SK-N-SH (cell line): ENCODE measurements at regions not wholly inside any gene's neighbourhood (a gene's known extent, or its start where the extent isn't known, plus 50 kb on each side); places are given as distances from the start of the nearest gene placed in this dataset.

Experiments used
- CTCF ChIA-PET: fragments of 300-600, 350-600 bp; formaldehyde crosslinking; extraction: SDS; loops from one replicate; lab custom pipeline; 2021; lab: Yijun Ruan, JAX
- POLR2A ChIA-PET: fragments of 350-600 bp; sonication (Branson Sonifier 250); formaldehyde crosslinking; extraction: SDS; loops from one replicate; lab custom pipeline; 2020; ENCODE audit warnings: antibody characterized with exemption, inconsistent platforms; lab: Yijun Ruan, JAX
- DNase-seq: peaks from one replicate; pipeline ENCODE4 v3.0.0; 2012
- H2AFZ ChIP-seq: fragments of 200-600 bp; sonication (generic); 2 replicates; pipeline ENCODE4 v1.8.1; 2016; ENCODE audit warnings: antibody characterized with exemption, mild to moderate bottlenecking, low read depth
- H3F3A ChIP-seq: fragments of 200-600 bp; sonication (generic); replicated peaks from 2 replicates; pipeline ENCODE3; 2016; ENCODE audit warnings: antibody characterized with exemption, mild to moderate bottlenecking; ENCODE audit not compliant: insufficient read depth
- H3K27ac ChIP-seq, 2 experiments: fragments of 200-500 bp in 1 of 2; fragments of 200-600 bp in 1 of 2; sonication (Bioruptor generic) in 1 of 2; sonication (generic), shearing (Covaris generic) in 1 of 2; 2 replicates each; pipeline versions ENCODE4 v1.5.1 to v1.6.1; 2014 to 2016; ENCODE audit warnings: low read depth in 2 of 2, inconsistent platforms in 1 of 2, low read length in 1 of 2, mild to moderate bottlenecking in 1 of 2, mixed read lengths in 1 of 2
- H3K27me3 ChIP-seq: fragments of 200-600 bp; sonication (generic), shearing (Covaris generic); 2 replicates; pipeline ENCODE4 v1.6.1; 2016; ENCODE audit warnings: mixed run types; ENCODE audit not compliant: insufficient read depth
- H3K36me3 ChIP-seq, 2 experiments: fragments of 200-500 bp in 1 of 2; fragments of 200-600 bp in 1 of 2; sonication (Bioruptor generic) in 1 of 2; sonication (generic) in 1 of 2; replicated peaks in 1 of 2; 2 replicates each; pipeline versions ENCODE3 to v1.5.1; 2014 to 2016; ENCODE audit warnings: low read length in 1 of 2, mild to moderate bottlenecking in 1 of 2; ENCODE audit not compliant: insufficient read depth in 2 of 2, control insufficient read depth in 1 of 2
- H3K4me1 ChIP-seq, 2 experiments: fragments of 200-500 bp in 1 of 2; fragments of 200-600 bp in 1 of 2; sonication (Bioruptor generic) in 1 of 2; sonication (generic), shearing (Covaris generic) in 1 of 2; 2 replicates each; pipeline versions ENCODE4 v1.5.1 to v1.6.1; 2014 to 2016; ENCODE audit warnings: low read depth in 1 of 2, low read length in 1 of 2, mixed run types in 1 of 2; ENCODE audit not compliant: insufficient read depth in 2 of 2, control insufficient read depth in 1 of 2
- H3K4me2 ChIP-seq: fragments of 200-600 bp; sonication (generic), shearing (Covaris generic); 2 replicates; pipeline ENCODE4 v1.6.1; 2017; ENCODE audit warnings: mixed run types
- H3K4me3 ChIP-seq, 2 experiments: fragments of 200-500 bp in 1 of 2; fragments of 200-600 bp in 1 of 2; sonication (Bioruptor generic) in 1 of 2; sonication (generic), shearing (Covaris generic) in 1 of 2; 2 replicates each; pipeline versions ENCODE4 v1.5.1 to v1.8.1; 2014 to 2016; ENCODE audit warnings: low read depth in 2 of 2, inconsistent platforms in 1 of 2, low read length in 1 of 2, mild to moderate bottlenecking in 1 of 2, mixed read lengths in 1 of 2, moderate library complexity in 1 of 2
- H3K79me2 ChIP-seq: fragments of 200-600 bp; sonication (generic); 2 replicates; pipeline ENCODE4 v1.8.1; 2017; ENCODE audit warnings: mild to moderate bottlenecking; ENCODE audit not compliant: insufficient read depth
- H3K9ac ChIP-seq: fragments of 200-600 bp; sonication (generic); 2 replicates; pipeline ENCODE4 v1.6.1; 2017; ENCODE audit warnings: mixed run types
- H3K9me2 ChIP-seq: fragments of 200-600 bp; sonication (generic); 2 replicates; pipeline ENCODE4 v1.6.1; 2017; ENCODE audit warnings: mixed run types
- H3K9me3 ChIP-seq: fragments of 200-600 bp; sonication (generic); 2 replicates; pipeline ENCODE4 v1.6.1; 2017; ENCODE audit warnings: mixed run types, mild to moderate bottlenecking, moderate library complexity
- H4K20me1 ChIP-seq: fragments of 200-600 bp; sonication (generic); 2 replicates; pipeline ENCODE4 v1.6.1; 2017; ENCODE audit warnings: mild to moderate bottlenecking, mixed run types; ENCODE audit not compliant: insufficient read depth
- CTCF ChIP-seq: fragments of 200-600 bp; sonication (generic); IDR thresholded peaks from 2 replicates; pipeline ENCODE4 v1.6.1; 2017; ENCODE audit warnings: antibody characterized with exemption, mild to moderate bottlenecking, moderate library complexity
- ELF1 ChIP-seq: IDR thresholded peaks from 2 replicates; pipeline ENCODE4 v1.4.0; 2012
- EZH2phosphoT487 ChIP-seq: fragments of 200-600 bp; sonication (generic); IDR thresholded peaks from 2 replicates; pipeline ENCODE4 v1.6.1; 2017; ENCODE audit warnings: low read depth, mixed run types, mild to moderate bottlenecking, antibody characterized with exemption, moderate library complexity, borderline replicate concordance
- FOSL2 ChIP-seq: IDR thresholded peaks from 2 replicates; pipeline ENCODE4 v1.4.0; 2012; ENCODE audit warnings: low read depth, mild to moderate bottlenecking, moderate library complexity, borderline replicate concordance
- JUND ChIP-seq: IDR thresholded peaks from 2 replicates; pipeline ENCODE4 v1.4.0; 2012
- MEF2A ChIP-seq: IDR thresholded peaks from 2 replicates; pipeline ENCODE4 v1.4.0; 2012; ENCODE audit warnings: low read depth, borderline replicate concordance
- PBX3 ChIP-seq: IDR thresholded peaks from 2 replicates; pipeline ENCODE4; 2012
- RAD21 ChIP-seq: IDR thresholded peaks from 2 replicates; pipeline ENCODE4 v1.6.1; 2012; ENCODE audit warnings: mild to moderate bottlenecking, low read length
- RCOR1 ChIP-seq: fragments of 150-350 bp; IDR thresholded peaks from 2 replicates; pipeline ENCODE4 v1.6.1; 2017; ENCODE audit warnings: antibody characterized with exemption, low read length
- RFX5 ChIP-seq: IDR thresholded peaks from 2 replicates; pipeline ENCODE4 v1.6.1; 2012; ENCODE audit warnings: mild to moderate bottlenecking, improper control_type of control experiment, low read length
- RXRA ChIP-seq: IDR thresholded peaks from 2 replicates; pipeline ENCODE4 v1.4.0; 2012; ENCODE audit warnings: low read depth, mild to moderate bottlenecking, borderline replicate concordance
- SIN3A ChIP-seq: IDR thresholded peaks from 2 replicates; pipeline ENCODE4 v1.6.1; 2012; ENCODE audit warnings: low read depth, mild to moderate bottlenecking, low read length, moderate library complexity, borderline replicate concordance
- SMC3 ChIP-seq: IDR thresholded peaks from 2 replicates; pipeline ENCODE4 v1.6.1; 2012; ENCODE audit warnings: low read depth, low read length, improper control_type of control experiment
- TAF1 ChIP-seq: IDR thresholded peaks from 2 replicates; pipeline ENCODE4 v1.6.1; 2012; ENCODE audit warnings: low read depth, mild to moderate bottlenecking, low read length, moderate library complexity, borderline replicate concordance
- TEAD4 ChIP-seq: IDR thresholded peaks from 2 replicates; pipeline ENCODE4 v1.4.0; 2012; ENCODE audit warnings: mild to moderate bottlenecking, borderline replicate concordance; ENCODE audit not compliant: insufficient read depth
- WGBS: methylation state at CpG from one replicate; pipeline ENCODE4 v1.1.6; 2017; ENCODE audit warnings: low lambda C conversion rate; 5-methylcytosine and 5-hydroxymethylcytosine counted together
- TF ChIP-seq, protein P1 (sequence below): fragments of 150-350 bp; IDR thresholded peaks from 2 replicates; pipeline ENCODE4 v1.6.1; 2017; ENCODE audit warnings: antibody characterized with exemption, low read length, low read depth, borderline replicate concordance

GRCh38 chr5:44869928-44870327, 61.2 kb downstream of the MRPS30 start:
- 8% methylated on average over 2 of the region's 2 CpGs for WGBS
- no peaks in the 10 kb centered on the region; a peak in 1 of 4 replicates for H3K4me1 ChIP-seq
- no peak for DNase-seq
- no peaks in the 10 kb centered on the region for H4K20me1 ChIP-seq
- no peaks in the 10 kb centered on the region for H3K9me2 ChIP-seq
- no peaks in the 10 kb centered on the region for H3F3A ChIP-seq
- ChIA-PET CTCF (no interaction called here), POLR2A (no interaction called here)
- no peaks in the 10 kb centered on the region for H3K27me3 ChIP-seq
- no peak overlapping the region for H3K4me3 ChIP-seq
- H3K9me3 ChIP-seq, result no peaks in the 10 kb centered on the region
- TF ChIP-seq SMC3, result no peak
- TF ChIP-seq RAD21, result no peak
- no peak for TF ChIP-seq EZH2phosphoT487
- TF ChIP-seq ELF1, result no peak
- no peak for TF ChIP-seq PBX3
- TF ChIP-seq, protein P1, sequence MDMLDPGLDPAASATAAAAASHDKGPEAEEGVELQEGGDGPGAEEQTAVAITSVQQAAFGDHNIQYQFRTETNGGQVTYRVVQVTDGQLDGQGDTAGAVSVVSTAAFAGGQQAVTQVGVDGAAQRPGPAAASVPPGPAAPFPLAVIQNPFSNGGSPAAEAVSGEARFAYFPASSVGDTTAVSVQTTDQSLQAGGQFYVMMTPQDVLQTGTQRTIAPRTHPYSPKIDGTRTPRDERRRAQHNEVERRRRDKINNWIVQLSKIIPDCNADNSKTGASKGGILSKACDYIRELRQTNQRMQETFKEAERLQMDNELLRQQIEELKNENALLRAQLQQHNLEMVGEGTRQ, result no peak
- TF ChIP-seq FOSL2, result no peak
- no peak for TF ChIP-seq JUND
- no peak for TF ChIP-seq RCOR1
- no peak for TF ChIP-seq TAF1
- TF ChIP-seq MEF2A, result no peak
- no peak for TF ChIP-seq RFX5
- no peak for TF ChIP-seq RXRA
- TF ChIP-seq SIN3A, result no peak
- no peak for TF ChIP-seq CTCF
- TF ChIP-seq TEAD4, result no peak
- TF ChIP-seq, all 33 proteins: peak for 0
- H3K27ac ChIP-seq, result no peak overlapping the region
- H3K4me2 ChIP-seq, result no peak overlapping the region
- no peak overlapping the region for H2AFZ ChIP-seq
- H3K36me3 ChIP-seq, result no peaks in the 10 kb centered on the region
- no peak overlapping the region for H3K9ac ChIP-seq
- no peaks in the 10 kb centered on the region for H3K79me2 ChIP-seq

- H3K27me3 ChIP-seq, result no peaks in the 10 kb centered on the region
- H3K27ac ChIP-seq, result no peak overlapping the region
- H3K9me2 ChIP-seq, result no peaks in the 10 kb centered on the region
- no peaks in the 10 kb centered on the region for H3F3A ChIP-seq
- H2AFZ ChIP-seq, result no peak overlapping the region
- H3K79me2 ChIP-seq, result no peaks in the 10 kb centered on the region
- no peak overlapping the region for H3K4me3 ChIP-seq
- POLR2A ChIA-PET, result no interaction called here
- H3K4me1 ChIP-seq, result no peaks in the 10 kb centered on the region; a peak in 1 of 4 replicates
- DNase-seq, result no peak
- H3K9ac ChIP-seq, result no peak overlapping the region
- CTCF ChIA-PET, result no interaction called here
- H3K4me2 ChIP-seq, result no peak overlapping the region
- H4K20me1 ChIP-seq, result no peaks in the 10 kb centered on the region
- H3K36me3 ChIP-seq, result no peaks in the 10 kb centered on the region
- no peak for TF ChIP-seq ELF1
- H3K9me3 ChIP-seq, result no peaks in the 10 kb centered on the region
Observed at GRCh38 chr5:44870430-44870829, 61.7 kb downstream of the MRPS30 start.
